NCI-H69 (cell line): ENCODE measurements at regions not wholly inside any gene's neighbourhood (a gene's known extent, or its start where the extent isn't known, plus 50 kb on each side); places are given as distances from the start of the nearest gene placed in this dataset.

ENCODE experiments used
- DNase-seq: peaks from one replicate; lab custom pipeline; 2025; lab: John Stamatoyannopoulos, UW

DNA sequence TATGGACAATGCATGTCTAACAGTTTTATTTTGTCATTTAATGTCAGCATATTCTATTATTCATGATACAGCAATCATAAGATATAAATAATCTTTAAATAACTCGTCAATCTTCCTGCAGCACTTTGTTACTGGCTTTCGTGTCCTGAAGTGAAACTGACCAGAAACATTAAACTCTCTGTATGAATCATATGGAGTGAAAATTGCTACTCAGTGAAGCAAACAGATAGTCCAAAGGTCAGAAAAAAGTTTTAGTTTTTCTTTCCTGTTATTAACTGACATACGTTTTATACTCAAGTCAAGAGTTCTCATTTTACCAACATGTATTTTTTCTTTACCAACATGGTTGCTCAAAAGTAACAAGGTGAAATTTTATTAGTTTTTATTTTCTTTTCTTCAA lies 106.8 kb upstream of the GALNT5 start:
- no peak for DNase-seq

DNA sequence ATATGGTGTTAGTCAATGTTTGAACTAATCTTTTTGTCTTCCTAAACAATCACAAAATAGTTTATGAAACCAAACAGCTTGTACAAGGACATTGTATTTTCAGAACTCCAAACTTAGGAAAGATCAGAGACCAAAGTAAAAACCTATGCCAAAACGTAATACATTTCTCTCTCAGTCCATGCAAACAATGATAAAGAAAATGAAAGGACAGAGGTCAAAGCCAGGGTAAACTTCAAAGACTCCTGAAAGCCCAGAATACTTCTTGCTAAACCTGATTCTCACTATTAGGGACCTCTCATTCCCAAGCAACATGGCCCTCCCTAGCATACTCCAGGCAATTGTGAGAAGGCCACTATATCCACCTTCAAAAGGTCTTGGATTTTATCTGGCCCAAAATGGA lies 105.1 kb upstream of the GALNT5 start:
- no peak for DNase-seq

- no peak for DNase-seq
Observed at GRCh38 chr2:157155992-157156391, 101.5 kb upstream of the GALNT5 start.

DNA sequence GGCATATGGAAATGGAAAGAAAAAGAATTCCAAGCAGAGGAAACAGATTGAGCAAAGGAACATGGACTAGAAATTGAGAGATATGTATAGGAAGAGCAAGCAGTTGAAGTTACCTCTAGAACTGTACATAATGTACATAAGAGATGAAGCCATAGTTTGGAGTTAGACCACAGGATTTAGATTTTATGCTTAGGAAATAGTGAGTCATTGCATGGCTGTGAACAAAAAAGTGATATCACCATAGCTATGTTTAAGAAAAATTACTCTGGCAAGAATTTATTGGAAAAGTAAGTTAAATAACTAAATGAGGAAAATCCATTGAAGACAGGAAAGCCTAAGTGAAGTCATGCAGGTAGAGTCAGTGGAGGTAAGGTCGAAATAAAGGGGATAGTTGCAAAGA lies 99.4 kb upstream of the GALNT5 start:
- no peak for DNase-seq

DNA sequence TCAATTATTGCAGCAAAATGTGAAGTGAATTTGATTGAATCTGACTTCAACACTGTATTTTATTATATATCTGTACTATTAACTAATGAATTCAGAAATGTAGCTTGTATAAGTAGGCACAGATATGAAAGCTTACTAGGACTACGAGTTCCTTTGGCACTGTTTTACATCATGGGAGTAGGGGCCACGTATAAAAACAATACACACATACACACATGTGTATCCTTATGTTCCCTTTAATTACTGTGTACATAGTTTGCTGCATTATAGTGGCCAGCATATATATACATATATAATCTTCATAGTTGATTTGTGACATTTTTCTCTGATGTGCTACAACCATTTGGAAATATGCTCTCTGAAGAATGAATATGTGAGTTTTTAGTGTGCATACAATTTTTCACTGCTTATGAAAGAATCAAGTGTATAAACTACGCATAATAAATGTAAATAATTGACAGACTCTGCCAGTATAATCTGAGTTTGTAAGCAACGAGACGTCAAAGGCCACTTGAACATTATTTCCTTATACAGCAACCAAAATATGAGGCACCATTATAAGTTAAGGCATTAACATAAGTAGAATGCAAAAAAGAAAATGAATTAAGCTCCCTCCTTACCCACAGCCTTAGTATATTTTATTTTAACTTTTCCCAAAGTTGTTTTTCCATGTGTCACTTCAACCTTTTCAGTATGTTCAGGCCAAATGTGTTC lies 98.1 kb upstream of the GALNT5 start:
- no peak for DNase-seq

- no peak for DNase-seq
Observed at GRCh38 chr2:157160111-157160510, 97.4 kb upstream of the GALNT5 start.

GRCh38 chr2:157164370-157164769 lies 93.1 kb upstream of the GALNT5 start:
- DNase-seq = no peak

GRCh38 chr2:157164891-157165290 lies 92.6 kb upstream of the GALNT5 start:
- no peak for DNase-seq

DNA sequence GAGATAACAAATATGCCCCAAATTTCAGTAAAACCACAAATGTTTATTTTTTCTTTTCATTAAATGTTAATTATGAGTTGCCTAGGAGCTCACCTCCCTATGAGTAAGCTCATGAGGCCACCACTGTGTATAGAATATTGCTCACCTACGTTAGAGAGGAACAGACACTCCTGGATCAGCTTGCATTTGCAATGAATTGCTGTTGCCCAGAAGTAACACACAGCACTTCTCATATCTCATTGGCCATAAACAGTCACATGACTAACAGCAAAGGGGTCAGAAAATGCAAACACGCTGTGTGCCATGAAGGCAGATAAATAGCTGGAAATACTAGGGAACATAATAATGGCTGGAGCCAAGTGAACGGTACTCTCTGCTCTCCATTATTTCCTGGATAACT lies 89.0 kb upstream of the GALNT5 start:
- DNase-seq = no peak

GRCh38 chr2:157169889-157170288 lies 87.6 kb upstream of the GALNT5 start:
- no peak for DNase-seq

DNA sequence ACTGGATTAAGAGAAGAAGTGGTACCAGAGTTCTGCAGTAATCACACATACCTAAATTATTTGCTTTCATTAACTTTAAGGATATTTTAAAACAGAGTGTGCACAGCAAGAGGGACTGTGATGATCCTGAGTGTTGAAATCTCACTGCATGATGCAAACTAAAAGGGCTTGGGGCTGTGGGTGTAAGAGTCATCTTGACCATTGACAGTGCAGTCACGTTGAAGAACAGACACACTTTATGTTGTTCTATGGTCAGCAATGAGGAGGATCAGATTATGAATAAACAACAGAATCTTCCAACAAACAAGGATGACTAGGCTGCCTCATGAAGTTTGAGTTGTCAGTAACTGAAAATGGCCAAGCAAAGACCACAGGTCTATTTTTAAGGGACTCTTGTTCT lies 87.2 kb upstream of the GALNT5 start:
- no peak for DNase-seq

GRCh38 chr2:157172239-157172638 lies 85.3 kb upstream of the GALNT5 start:
- no peak for DNase-seq

GRCh38 chr2:157172866-157173578 lies 84.5 kb upstream of the GALNT5 start:
- DNase-seq = no peak

GRCh38 chr2:157173740-157174184 lies 83.7 kb upstream of the GALNT5 start:
- DNase-seq = no peak

GRCh38 chr2:157174321-157174720 lies 83.2 kb upstream of the GALNT5 start:
- no peak for DNase-seq

DNA sequence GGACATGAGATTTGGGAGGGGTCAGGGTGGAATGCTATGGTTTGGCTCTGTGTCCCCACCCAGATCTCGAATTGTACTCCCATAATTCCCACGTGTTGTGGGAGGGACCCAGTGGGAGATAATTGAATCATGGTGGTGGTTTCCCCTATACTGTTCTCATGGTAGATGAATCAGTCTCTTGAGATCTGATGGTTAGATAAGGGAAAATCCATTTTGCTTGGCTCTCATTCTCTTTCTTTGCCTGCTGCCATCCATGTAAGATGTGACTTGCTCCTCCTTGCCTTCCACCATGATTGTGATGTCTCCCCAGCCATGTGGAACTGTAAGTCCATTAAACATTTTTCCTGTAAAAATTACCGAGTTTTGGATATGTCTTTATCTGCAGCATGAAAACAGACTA lies 80.9 kb upstream of the GALNT5 start:
- DNase-seq = no peak

DNA sequence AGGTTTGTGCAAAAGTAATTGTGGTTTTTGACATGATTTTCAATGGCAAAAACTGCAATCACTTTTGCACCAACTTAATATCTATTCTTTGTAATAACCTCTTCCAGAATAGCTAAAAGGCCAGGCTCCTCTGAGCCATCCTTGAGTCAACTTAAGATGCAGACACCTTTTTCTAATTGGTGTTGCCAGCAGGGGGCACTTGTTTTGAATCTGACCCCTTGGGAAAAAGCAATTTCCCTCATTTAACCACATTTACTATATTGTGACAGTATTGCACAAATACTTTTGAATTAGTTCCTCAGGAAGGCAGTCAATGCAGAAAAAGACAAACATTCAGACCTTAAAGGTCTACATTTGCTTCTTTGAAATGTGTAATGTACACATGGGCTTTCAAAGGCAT lies 78.6 kb upstream of the GALNT5 start:
- no peak for DNase-seq

- no peak for DNase-seq
Observed at GRCh38 chr2:157179324-157180105, 78.0 kb upstream of the GALNT5 start.

GRCh38 chr2:157180359-157180758 lies 77.1 kb upstream of the GALNT5 start:
- no peak for DNase-seq

DNA sequence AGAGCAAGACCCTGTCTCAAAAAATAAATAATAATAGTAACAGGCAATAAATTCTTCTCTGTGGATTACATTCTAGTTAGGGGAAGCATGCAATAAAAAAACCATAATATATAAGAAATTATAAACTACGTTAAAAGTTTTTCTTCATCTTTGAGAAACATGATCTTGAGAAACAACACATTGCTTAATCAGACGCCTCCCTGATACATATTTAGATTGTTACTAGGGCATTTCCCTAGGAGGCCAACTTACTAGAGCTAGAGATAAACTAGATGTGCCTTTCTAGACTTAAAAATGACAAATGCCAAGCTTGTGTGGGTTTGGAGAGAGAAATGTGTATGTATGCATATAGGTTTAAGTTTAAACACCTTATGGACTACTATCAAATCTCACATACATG lies 76.3 kb upstream of the GALNT5 start:
- no peak for DNase-seq

DNA sequence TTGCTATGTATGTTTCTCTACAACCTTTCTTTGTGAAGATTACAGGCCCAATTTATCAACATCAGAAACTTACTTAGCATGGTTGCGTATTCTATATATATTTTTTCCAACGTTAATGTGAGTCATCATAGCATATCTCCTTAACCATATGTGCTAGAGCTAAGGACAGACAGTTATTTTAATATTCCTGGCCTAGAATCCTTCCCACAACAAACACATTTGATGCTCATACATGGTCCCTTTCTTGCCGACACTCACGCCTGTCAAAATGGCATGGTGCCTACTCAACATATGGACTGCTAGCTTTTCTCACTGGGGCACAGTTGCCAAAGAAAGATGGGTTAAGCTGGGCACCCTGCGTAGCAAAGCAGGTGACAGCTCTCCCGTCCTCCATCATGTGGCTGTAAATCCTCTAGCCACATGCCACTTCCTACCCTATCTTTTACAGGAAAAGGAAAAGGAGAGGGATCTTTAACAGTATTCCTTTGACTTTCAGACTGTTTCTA lies 75.2 kb upstream of the GALNT5 start:
- peak; percentile 4 for DNase-seq

GRCh38 chr2:157182834-157183396 lies 74.6 kb upstream of the GALNT5 start:
- DNase-seq = no peak
